CD4-positive, alpha-beta T cell treated with Interleukin-15 for 1 hour (primary cell): ENCODE measurements at regions not wholly inside any gene's neighbourhood (a gene's known extent, or its start where the extent isn't known, plus 50 kb on each side); places are given as distances from the start of the nearest gene placed in this dataset.
"Not testable (repeated sequence)": the region's sequence is repeated elsewhere in the genome, so short reads cannot be mapped to it uniquely, and the experiment has no call there.

ENCODE experiments used
- DNase-seq: peaks from one replicate; pipeline ENCODE4 v3.0.0-alpha.2; 2020

- DNase-seq = not testable (repeated sequence)
These were observed 439.1 kb downstream of the SPATA31A7 start for GRCh38 chr9:61628951-61629350.

- no peak for DNase-seq
These were observed 444.4 kb downstream of the SPATA31A7 start for GRCh38 chr9:61634192-61634591.

GRCh38 chr9:61664232-61664631, 474.4 kb downstream of the SPATA31A7 start:
- DNase-seq = not testable (repeated sequence)

- no peak for DNase-seq
These were observed 475.5 kb downstream of the SPATA31A7 start for GRCh38 chr9:61665330-61665751.

- no peak for DNase-seq
These were observed 476.0 kb downstream of the SPATA31A7 start for GRCh38 chr9:61665829-61666228.

GRCh38 chr9:61666310-61666709, 476.5 kb downstream of the SPATA31A7 start:
- DNase-seq = no peak

GRCh38 chr9:61666849-61667371, 477.1 kb downstream of the SPATA31A7 start:
- DNase-seq = no peak

- DNase-seq = no peak
These were observed 477.8 kb downstream of the SPATA31A7 start for GRCh38 chr9:61667559-61668121.

GRCh38 chr9:61668201-61668600, 478.4 kb downstream of the SPATA31A7 start:
- DNase-seq = not testable (repeated sequence)

- no peak for DNase-seq
These were observed 479.0 kb downstream of the SPATA31A7 start for GRCh38 chr9:61668846-61669245.

- no peak for DNase-seq
These were observed 479.5 kb downstream of the SPATA31A7 start for GRCh38 chr9:61669352-61669751.

- not testable (repeated sequence) for DNase-seq
These were observed 480.1 kb downstream of the SPATA31A7 start for GRCh38 chr9:61669831-61670505.

GRCh38 chr9:61670616-61671015, 480.8 kb downstream of the SPATA31A7 start:
- no peak for DNase-seq

- peak; percentile 15 for DNase-seq
These were observed 481.6 kb downstream of the SPATA31A7 start for GRCh38 chr9:61671276-61671973.

GRCh38 chr9:61672107-61672541, 482.3 kb downstream of the SPATA31A7 start:
- DNase-seq = peak; percentile 15

GRCh38 chr9:61672645-61673167, 482.9 kb downstream of the SPATA31A7 start:
- DNase-seq = not testable (repeated sequence)

- DNase-seq = no peak
These were observed 483.4 kb downstream of the SPATA31A7 start for GRCh38 chr9:61673247-61673646.

GRCh38 chr9:61673664-61674381, 484.0 kb downstream of the SPATA31A7 start:
- peak; percentile 4 for DNase-seq

GRCh38 chr9:61674465-61674864, 484.6 kb downstream of the SPATA31A7 start:
- DNase-seq = no peak

- no peak for DNase-seq
These were observed 485.0 kb downstream of the SPATA31A7 start for GRCh38 chr9:61674882-61675281.
